SKM-1 (cell line): ENCODE measurements at regions not wholly inside any gene's neighbourhood (a gene's known extent, or its start where the extent isn't known, plus 50 kb on each side); places are given as distances from the start of the nearest gene placed in this dataset.
A peak's percentile ranks its signal among the peaks of the same experiment; 100 is the strongest.
"Not testable (repeated sequence)": the region's sequence is repeated elsewhere in the genome, so short reads cannot be mapped to it uniquely, and the experiment has no call there.

Source experiments
- DNase-seq: peaks from one replicate; lab custom pipeline; 2025; ENCODE audit not compliant: unreplicated experiment; lab: John Stamatoyannopoulos, UW

GRCh38 chr2:238712011-238712410 lies 135.9 kb upstream of the TWIST2 start:
- no peak for DNase-seq

- no peak for DNase-seq
Observed at GRCh38 chr2:238713198-238713826, 134.6 kb upstream of the TWIST2 start.

- DNase-seq = no peak
Observed at GRCh38 chr2:238714038-238714528, 133.8 kb upstream of the TWIST2 start.

- DNase-seq = no peak
Observed at GRCh38 chr2:238716171-238716570, 131.7 kb upstream of the TWIST2 start.

- no peak for DNase-seq
Observed at GRCh38 chr2:238716585-238716984, 131.3 kb upstream of the TWIST2 start.

GRCh38 chr2:238717084-238717483 lies 130.8 kb upstream of the TWIST2 start:
- no peak for DNase-seq

GRCh38 chr2:238719641-238720040 lies 128.2 kb upstream of the TWIST2 start:
- no peak for DNase-seq

GRCh38 chr2:238720232-238720672 lies 127.6 kb upstream of the TWIST2 start:
- peak; percentile 35 for DNase-seq

GRCh38 chr2:238722181-238722580 lies 125.7 kb upstream of the TWIST2 start:
- no peak for DNase-seq

GRCh38 chr2:238722883-238723282 lies 125.0 kb upstream of the TWIST2 start:
- no peak for DNase-seq

- DNase-seq = not testable (repeated sequence)
Observed at GRCh38 chr2:238723740-238724320, 124.1 kb upstream of the TWIST2 start.

GRCh38 chr2:238724728-238725127 lies 123.2 kb upstream of the TWIST2 start:
- no peak for DNase-seq

- no peak for DNase-seq
Observed at GRCh38 chr2:238725298-238725697, 122.6 kb upstream of the TWIST2 start.

- DNase-seq = no peak
Observed at GRCh38 chr2:238726670-238727584, 121.0 kb upstream of the TWIST2 start.

- no peak for DNase-seq
Observed at GRCh38 chr2:238727585-238728329, 120.1 kb upstream of the TWIST2 start.

GRCh38 chr2:238728330-238729260 lies 119.3 kb upstream of the TWIST2 start:
- DNase-seq = no peak

- no peak for DNase-seq
Observed at GRCh38 chr2:238729261-238729935, 118.5 kb upstream of the TWIST2 start.

- DNase-seq = no peak
Observed at GRCh38 chr2:238730001-238730669, 117.8 kb upstream of the TWIST2 start.

GRCh38 chr2:238730881-238731280 lies 117.0 kb upstream of the TWIST2 start:
- no peak for DNase-seq
